Suprapubic skin (tissue), 3 donors: ENCODE measurements at regions not wholly inside any gene's neighbourhood (a gene's known extent, or its start where the extent isn't known, plus 50 kb on each side); places are given as distances from the start of the nearest gene placed in this dataset.

Experiments
- POLR2A ChIP-seq, 2 donors: fragments of 450-650 bp; IDR thresholded peaks; one replicate each; pipeline ENCODE4 v1.6.1; 2017; ENCODE audit warnings: antibody characterized with exemption in 2 of 2, mild to moderate bottlenecking in 2 of 2, moderate library complexity in 2 of 2
- TF ChIP-seq, protein P1 (sequence below), 2 donors: fragments of 200-600 bp in 1 of 2; fragments of 450-650 bp in 1 of 2; sonication (generic) in 1 of 2; IDR thresholded peaks; one replicate each; pipeline ENCODE4 v1.5.1; 2016 to 2019; ENCODE audit warnings: antibody characterized with exemption in 2 of 2, mild to moderate bottlenecking in 1 of 2, moderate library complexity in 1 of 2

DNA sequence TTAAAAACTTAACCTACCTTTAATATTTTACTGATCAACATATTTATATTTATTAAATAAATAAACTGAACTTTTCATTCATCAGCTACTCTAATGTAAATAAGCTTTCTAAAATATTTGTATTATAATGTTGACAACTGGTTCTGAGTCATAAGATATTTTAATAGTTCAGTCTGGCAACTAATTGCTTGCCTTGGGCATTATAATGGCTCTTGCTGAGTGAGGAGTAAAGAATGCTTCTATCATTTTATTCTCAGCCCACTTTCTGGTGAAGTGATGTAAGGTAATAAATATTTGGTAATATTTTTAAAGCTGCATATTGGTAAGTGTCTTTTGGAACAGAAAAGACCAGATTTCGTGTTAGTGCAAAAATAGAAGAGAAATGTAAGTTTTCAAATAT is 81.5 kb downstream of the DIPK2A start:
- TF ChIP-seq, protein P1, sequence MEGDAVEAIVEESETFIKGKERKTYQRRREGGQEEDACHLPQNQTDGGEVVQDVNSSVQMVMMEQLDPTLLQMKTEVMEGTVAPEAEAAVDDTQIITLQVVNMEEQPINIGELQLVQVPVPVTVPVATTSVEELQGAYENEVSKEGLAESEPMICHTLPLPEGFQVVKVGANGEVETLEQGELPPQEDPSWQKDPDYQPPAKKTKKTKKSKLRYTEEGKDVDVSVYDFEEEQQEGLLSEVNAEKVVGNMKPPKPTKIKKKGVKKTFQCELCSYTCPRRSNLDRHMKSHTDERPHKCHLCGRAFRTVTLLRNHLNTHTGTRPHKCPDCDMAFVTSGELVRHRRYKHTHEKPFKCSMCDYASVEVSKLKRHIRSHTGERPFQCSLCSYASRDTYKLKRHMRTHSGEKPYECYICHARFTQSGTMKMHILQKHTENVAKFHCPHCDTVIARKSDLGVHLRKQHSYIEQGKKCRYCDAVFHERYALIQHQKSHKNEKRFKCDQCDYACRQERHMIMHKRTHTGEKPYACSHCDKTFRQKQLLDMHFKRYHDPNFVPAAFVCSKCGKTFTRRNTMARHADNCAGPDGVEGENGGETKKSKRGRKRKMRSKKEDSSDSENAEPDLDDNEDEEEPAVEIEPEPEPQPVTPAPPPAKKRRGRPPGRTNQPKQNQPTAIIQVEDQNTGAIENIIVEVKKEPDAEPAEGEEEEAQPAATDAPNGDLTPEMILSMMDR (IDR thresholded peaks at IDR 0.05), result no peak
- no peak for TF ChIP-seq POLR2A (IDR thresholded peaks at IDR 0.05)
